ENCODE measurements at regions not wholly inside any gene's neighbourhood (a gene's known extent, or its start where the extent isn't known, plus 50 kb on each side); places are given as distances from the start of the nearest gene placed in this dataset.

DNA sequence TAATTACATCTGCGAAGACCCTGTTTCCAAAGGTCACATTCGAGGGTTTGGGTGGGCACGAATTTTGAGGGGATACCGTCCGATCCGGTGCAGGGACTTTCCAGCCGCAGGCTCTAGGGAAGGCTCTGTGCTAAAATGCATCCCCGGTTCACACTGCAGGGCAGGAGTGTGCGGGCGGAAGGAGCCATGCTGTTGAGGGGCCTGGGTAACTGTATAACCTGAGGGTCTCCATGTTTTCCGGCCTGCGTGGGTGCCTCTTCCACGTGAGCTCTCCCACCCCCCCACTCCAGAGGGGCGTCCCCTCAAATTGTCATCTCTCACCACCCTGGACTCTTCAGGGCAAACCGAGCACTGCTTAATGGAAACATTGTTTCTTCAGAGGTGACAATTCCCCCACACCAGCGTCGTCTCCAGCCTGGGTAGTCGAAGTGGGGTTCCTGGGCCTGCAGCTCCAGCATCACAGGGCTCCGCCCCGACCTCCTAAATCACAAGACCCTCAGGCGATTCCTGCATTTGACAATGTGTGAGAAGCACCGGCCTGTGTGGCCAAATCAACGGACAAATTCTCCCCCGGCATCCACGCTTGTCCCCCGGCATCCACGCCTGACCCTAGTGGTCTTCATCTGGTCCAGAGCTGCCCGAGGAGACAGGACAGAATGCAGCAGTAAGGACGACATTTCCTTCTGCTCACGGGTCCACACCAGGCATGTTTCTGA lies 51.2 kb downstream of the FOXL3 start:
- DNase-seq (ENCODE audit: low read depth in 2 of 2, low spot score in 1 of 2), result no peak

GRCh38 chr7:341841-342638 lies 52.1 kb downstream of the FOXL3 start:
- DNase-seq (ENCODE audit: low read depth in 2 of 2, low spot score in 1 of 2), result no peak

DNA sequence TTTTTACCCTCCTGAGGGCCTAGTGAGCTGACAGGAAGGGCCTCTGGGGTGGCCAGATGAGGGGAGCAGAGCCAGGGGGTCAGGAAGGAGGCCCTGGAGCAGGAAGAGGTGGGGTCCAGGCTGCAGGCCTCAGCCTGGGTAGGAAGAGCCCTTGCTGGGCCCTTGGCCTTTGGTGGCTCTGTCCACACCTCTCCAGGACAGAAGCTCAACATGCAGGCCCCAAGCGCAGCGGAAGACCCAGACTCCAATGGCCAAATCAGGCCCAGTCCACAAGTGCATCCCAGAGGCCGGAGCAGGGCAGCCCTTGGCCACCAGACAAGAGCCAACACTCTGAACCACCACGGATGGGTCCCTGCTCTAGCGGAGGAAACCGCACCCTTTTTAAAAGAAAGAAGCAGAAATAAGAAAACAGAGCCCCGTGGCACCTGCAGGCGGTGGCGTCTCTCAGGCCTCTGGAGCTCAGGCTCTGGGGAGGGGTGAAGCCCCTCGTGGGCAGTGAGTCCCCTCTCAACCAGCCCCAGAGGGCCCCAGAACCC lies 52.8 kb downstream of the FOXL3 start:
- no peak for DNase-seq (ENCODE audit: low read depth in 2 of 2, low spot score in 1 of 2)

DNA sequence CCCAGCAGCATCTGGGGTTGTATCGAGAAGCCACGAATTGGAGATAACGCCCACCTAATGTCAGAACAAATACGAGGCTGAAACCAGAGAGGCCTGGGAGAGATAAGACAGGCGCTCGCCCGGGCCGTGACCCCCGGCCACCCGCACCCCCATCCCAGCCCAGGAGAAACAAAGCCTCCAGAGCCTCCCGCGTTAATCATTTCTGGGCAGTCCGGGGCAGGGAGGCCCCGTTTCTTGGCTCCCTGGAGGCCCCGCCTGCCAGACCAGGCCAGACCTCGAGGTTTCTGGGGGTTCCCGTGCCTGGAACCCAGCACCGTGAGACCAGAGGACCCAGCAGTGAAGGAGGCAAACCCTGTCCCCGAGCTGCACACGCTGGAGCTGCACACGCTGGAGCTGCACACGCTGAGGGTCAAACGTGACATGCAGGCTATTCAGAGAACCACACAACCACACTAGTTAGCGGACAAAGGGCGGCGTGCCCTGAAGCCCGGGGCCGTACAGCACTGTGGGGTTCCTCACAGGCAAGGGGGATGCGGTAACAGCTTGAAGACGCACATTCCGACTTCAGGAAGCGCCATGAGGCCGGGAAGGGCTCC lies 53.4 kb downstream of the FOXL3 start:
- no peak for DNase-seq (ENCODE audit: low read depth in 2 of 2, low spot score in 1 of 2)

DNA sequence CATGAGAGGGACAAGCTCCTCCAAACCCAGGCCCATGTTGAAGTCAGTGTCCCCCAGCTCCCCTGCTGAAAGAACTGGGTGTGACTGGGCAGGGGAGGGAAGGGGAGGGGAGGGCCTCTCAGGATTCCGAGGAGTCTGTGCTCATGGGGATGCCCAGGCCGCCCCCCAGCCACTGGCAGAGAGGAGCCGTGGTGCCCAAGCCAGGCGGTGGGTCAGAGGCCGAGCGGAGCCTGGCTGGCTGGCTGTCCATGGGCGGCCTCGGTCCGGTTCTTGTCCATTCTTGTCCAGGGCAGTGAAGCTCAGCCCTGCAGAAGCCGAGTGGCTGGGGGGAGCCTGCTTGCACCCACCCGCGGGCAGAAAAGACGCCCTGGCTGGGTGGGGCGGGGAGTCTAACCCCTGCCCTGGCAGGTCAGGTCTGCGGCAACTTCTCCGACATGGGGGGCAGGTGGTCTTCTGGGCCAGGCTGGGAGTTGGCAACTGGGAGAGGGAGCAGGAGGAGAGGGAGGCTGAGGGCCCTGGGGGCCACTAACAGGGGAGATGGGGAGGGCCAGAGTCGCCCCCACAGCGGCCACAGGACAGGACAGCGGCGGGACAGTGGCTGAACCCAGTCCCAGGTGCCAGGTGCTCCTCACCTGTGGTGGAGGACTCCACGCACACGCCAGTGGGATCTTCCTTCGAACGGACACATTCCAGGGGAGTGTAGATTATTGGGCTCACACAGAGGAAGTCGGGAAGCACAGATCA lies 54.1 kb downstream of the FOXL3 start:
- no peak for DNase-seq (ENCODE audit: low read depth in 2 of 2, low spot score in 1 of 2)

- no peak for DNase-seq (ENCODE audit: low read depth in 2 of 2, low spot score in 1 of 2)
Observed at GRCh38 chr7:344608-344994, 54.6 kb downstream of the FOXL3 start.

GRCh38 chr7:346116-346898 lies 56.3 kb downstream of the FOXL3 start:
- no peak for DNase-seq (ENCODE audit: low read depth in 2 of 2, low spot score in 1 of 2)

- DNase-seq (ENCODE audit: low read depth in 2 of 2, low spot score in 1 of 2), result no peak
Observed at GRCh38 chr7:347001-347590, 57.1 kb downstream of the FOXL3 start.

- DNase-seq (ENCODE audit: low read depth in 2 of 2, low spot score in 1 of 2), result no peak
Observed at GRCh38 chr7:347644-348479, 57.9 kb downstream of the FOXL3 start.

DNA sequence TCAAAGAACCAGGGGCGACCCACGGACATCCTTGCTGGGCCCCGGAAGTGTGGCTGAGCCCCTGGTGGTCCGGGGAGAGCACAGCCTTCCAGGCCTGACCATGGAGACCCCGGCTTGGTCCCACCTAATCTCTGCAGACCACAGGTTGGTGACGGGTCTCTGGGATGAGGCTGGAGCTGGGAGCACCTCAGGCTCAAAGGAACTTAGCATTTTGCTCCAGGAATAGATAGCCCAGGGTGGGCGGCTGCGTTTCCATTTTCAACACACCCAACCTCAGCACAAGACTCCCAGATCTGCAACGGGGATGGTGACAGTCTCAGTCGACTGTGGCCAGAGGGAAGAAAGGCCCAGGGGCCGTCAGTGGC lies 58.5 kb downstream of the FOXL3 start:
- no peak for DNase-seq (ENCODE audit: low read depth in 2 of 2, low spot score in 1 of 2)

GRCh38 chr7:348962-349743 lies 59.2 kb downstream of the FOXL3 start:
- no peak for DNase-seq (ENCODE audit: low read depth in 2 of 2, low spot score in 1 of 2)

DNA sequence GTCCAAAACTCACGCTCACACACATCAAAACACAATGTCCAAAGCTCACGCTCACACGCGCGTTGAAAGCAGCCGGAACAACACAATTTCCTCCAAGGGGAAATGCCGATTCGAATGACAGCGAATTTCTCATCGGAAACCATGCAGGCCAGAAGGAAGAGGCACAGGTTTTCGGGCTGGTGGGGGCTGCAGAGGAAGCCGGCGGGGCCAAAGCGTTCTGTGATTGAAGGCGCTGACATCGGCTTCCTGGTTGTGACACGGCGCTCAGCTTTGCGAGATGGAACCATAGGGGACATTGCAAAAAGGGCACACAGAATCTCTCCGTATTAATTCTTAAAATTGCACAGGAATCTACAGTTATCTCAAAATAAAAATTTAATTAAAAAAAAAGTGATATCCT lies 61.3 kb downstream of the FOXL3 start:
- peak; percentile 27 to 33 for DNase-seq (ENCODE audit: low read depth in 2 of 2, low spot score in 1 of 2)

- DNase-seq (ENCODE audit: low read depth in 2 of 2, low spot score in 1 of 2), result no peak
Observed at GRCh38 chr7:351681-352480, 61.9 kb downstream of the FOXL3 start.

- no peak for DNase-seq (ENCODE audit: low read depth in 2 of 2, low spot score in 1 of 2)
Observed at GRCh38 chr7:353746-354325, 63.9 kb downstream of the FOXL3 start.

GRCh38 chr7:354597-355470 lies 64.9 kb downstream of the FOXL3 start:
- DNase-seq (ENCODE audit: low read depth in 2 of 2, low spot score in 1 of 2), result no peak

DNA sequence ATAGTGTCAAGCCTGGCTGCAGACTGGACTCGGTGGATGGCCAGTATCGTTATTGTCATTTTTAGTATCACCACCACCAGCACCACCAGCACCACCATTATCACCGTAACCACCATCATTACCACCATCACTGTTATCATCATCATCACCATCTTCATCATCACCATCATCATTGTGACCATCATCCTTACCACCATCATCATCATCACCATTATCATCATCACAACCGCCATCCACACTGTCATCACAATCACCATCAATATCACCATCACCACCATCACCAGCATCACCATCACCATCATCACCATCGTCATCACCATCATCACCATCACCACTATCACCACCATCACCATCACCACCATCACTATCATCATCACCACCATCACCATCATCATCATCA lies 65.6 kb downstream of the FOXL3 start:
- no peak for DNase-seq (ENCODE audit: low read depth in 2 of 2, low spot score in 1 of 2)
